HG03135 (cell line): ENCODE measurements at regions not wholly inside any gene's neighbourhood (a gene's known extent, or its start where the extent isn't known, plus 50 kb on each side); places are given as distances from the start of the nearest gene placed in this dataset.
"Not testable (repeated sequence)": the region's sequence is repeated elsewhere in the genome, so short reads cannot be mapped to it uniquely, and the experiment has no call there.

Source experiments
- ATAC-seq: cut with Tn5 transposase; IDR thresholded peaks from one replicate; pipeline ENCODE4 v1.9.1; 2021; ENCODE audit warnings: mild to moderate bottlenecking, moderate library complexity; ENCODE audit not compliant: unreplicated experiment

DNA sequence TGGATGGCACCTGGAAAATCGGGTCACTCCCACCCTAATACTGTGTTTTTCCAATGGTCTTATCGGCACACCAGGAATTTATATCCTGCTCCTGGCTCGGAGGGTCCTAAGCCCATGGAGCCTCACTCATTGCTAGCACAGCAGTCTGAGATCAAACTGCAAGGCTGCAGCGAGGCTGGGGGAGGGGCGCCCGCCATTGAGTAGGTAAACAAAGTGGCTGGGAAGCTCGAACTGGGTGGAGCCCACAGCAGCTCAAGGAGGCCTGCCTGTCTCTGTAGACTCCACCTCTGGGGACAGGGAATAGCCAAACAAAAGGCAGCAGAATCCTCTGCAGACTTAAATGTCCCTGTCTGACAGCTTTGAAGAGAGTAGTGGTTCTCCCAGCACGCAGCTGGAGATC lies 607.0 kb downstream of the LMO7 start:
- ATAC-seq = not testable (repeated sequence)

DNA sequence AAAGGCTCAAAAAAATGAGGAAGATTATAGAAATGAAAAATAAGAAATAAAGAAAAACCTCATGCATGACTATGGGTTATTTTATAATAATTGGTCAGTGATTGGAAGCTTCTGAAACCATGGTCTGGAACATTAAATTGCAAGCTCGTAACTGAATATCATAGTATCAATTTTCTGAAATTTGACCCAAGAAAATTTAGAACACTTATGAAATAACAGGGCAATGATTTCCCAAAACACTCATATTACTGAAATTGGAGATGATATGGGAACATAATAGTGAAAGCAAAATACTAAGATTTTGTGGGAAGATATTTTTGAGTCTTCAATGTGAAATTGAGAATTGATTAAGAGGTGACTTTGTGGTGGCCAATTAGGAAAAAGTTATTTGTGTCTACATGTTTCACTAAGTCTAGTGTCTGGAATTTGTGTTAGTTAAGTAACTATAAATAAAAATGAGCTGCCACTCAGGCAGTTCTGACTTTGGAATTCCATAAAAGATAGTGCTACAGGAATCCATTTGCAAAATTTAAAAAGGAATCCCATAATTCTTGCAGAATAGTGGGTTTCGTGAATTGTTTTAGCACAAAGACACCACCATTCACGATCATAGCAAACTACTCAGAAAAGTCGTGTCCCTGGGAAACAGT lies 603.0 kb downstream of the LMO7 start:
- no peak for ATAC-seq

DNA sequence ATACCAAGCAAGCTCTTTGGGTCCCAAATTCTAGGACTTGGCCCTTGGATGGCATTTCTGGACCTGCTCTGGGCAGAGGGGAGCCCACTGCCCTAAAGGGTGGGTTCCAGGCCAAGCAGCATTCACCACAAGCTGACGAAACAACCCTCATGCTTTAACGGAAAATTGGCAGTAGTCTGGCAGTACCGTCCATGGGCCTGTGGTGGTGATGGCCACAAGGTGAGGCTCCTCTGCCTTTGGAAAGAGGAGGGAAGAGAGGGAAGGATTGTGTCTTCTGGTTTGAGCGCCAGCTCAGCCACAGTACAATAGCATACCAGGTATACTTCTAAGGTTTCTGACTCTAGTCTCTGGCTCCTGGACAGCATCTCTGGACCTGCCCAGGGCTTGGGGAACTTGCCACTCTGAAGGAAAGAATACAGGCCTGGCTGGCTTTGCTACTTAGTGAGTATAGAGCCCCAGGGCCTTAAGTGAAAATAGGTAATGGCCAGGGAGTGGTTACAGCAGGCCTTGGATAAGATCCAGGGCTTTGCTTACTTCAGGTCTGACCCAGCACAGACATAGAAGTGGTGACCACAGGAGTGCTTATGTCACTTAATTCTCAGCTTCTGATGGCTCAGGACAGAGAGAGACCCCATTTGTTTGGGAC lies 595.5 kb downstream of the LMO7 start:
- ATAC-seq = no peak

DNA sequence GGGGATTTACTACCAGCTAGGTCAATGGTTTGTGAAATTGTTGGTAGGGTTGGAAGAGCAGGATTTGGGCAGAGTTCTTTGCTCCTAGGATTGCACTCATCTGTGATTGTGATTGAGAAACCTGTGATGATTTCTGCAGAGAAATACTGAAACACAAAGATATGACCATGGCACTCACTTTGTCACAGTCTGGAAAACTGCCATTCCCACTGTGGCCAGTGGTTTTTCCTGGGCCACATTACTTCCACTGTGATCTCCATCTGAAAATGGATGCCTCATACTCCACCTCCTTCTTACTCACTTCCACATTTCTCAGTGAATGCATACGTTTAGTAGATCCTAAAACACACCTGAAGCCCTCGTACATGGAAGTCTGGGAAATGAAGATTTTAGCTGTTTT lies 593.2 kb downstream of the LMO7 start:
- ATAC-seq = no peak

DNA sequence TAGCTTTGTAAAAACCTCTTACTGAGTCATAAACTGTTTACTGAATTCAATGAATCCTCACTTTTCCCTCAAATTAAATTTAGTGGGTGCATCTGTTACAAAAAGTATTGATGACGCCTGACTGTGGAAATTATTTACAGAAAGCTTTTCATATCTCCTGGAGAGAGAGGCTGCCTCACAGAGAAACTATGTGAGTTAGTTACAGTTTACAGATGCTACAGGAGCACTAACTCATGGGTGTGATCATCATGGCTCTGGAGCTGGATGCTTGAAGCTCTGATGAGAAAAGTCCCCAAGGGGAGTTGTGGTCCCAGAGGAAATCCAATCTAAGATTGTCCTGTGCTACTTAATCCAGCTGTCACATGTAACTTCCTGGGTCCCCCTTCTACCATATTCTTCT lies 590.8 kb downstream of the LMO7 start:
- ATAC-seq = no peak

DNA sequence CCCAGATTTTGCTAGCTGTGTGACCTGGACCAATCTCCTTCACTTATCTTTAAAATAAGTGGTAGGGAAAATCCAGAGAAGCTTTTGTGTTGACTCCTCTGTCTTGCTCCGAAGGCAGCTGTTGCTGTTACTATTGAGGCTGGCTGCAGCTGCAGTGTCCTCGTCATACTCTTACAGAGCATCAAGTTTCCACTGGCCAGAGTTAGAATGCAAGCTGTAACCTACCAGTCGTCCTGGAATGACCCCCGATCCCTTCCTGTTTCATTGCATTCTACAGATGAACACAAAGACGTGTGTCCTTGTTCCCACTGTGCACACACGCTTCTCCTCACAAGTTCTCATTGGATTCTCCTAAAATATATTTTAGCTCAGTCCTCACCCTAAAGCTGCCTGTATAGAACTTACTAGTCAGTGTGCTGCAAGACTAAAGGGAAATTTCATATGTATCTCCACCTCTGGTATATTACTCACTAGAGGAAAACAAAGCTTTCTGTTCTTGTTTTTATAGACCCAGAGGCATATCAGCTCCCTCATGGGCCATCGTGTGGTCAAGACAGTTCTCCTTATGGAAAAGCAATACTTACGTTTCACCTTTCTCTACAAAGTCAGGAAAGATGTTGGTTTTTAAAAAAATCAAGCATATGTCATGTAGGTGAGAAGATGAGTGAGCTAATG lies 589.8 kb downstream of the LMO7 start:
- no peak for ATAC-seq

DNA sequence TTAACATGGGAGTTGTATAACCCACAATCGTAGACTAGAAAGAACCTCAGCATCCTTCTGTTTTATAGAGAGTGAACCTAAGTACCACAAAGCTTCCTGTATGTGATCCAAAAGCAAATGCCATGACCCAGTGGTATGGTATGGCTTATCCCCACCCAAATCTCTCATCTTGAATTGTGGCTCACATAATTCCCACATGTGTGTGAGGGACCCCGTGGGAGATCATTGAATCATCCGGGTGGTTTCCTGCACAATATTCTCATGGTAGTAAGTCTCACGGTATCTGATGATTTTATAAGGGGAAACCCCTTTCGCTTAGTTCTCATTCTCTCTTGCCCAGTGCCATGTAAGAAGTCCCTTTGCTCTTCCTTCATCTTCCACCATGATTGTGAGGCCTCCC lies 587.9 kb downstream of the LMO7 start:
- no peak for ATAC-seq

DNA sequence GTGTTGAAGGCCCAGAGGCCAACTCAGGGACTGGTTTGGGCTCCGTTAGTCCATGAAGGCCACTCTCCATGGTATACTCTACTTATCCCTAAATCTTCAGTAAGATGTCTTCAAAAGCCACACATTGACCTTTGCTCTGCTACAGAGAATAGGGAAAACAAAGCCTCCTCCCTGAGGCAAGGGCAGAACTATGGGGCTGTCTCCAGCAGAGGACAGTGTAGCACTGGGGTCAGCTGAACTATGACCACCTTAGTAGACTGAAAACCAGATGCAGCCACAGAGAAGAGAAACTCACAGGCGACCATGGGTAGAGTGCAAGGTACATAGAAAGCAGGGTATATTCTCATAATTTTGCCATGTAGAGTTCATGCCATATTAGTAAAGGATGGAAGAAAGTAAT lies 587.4 kb downstream of the LMO7 start:
- ATAC-seq = no peak

DNA sequence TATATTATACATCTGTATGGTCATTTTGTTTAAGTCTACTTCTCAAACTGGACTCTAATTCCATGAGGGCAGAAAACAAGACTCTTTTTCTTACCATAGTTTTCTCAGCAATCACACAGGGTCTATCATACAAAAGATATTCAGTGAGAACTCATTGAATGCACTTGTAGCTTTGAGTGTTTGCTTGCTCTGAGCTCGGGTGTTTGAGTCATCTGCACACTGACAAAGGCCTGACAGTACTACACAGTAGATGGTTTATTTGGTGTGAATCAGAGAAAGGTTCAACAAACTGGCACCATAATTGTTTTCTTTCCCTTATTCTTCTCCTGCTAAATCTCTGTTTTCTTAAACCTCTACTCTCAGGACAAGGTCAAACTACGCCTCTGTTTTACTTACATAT lies 586.4 kb downstream of the LMO7 start:
- ATAC-seq = no peak

DNA sequence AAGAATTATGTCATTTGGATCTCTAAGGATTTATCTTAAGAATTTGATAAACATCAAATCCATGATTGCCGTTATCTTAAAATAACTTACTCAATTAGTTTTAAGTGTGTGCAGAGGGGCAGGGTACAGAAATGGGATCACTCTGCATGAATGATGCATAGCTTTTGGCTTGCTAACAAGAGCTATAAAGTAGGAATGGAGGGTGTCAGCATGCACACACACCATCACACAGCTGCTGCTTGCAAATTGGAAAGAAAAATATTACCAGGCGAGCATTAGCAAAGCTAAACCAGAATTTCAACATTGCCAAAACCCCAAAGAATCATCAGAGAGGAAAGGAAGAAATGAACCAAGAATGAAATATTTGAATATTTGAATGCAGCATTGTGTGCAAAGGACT lies 580.6 kb downstream of the LMO7 start:
- no peak for ATAC-seq

DNA sequence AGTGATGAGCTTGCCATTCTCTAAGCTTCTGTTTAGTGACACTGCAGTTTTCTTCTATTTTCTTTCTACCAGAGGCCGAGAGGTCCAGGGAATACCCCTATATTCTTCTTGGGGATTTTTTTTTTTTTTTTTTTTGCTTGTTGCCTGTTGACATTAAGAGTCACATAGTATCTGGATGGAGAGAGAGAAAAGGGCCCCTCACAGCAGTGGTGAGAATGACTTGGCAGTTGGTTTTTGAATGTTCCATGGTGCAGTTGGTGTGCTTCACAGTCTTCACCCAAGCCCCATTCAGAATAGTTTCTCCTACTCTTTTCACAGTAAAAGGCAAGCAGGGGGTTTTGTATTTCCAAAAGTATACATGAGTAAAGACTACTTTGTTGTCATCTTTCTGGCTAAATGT lies 577.9 kb downstream of the LMO7 start:
- peak; percentile 10 for ATAC-seq

DNA sequence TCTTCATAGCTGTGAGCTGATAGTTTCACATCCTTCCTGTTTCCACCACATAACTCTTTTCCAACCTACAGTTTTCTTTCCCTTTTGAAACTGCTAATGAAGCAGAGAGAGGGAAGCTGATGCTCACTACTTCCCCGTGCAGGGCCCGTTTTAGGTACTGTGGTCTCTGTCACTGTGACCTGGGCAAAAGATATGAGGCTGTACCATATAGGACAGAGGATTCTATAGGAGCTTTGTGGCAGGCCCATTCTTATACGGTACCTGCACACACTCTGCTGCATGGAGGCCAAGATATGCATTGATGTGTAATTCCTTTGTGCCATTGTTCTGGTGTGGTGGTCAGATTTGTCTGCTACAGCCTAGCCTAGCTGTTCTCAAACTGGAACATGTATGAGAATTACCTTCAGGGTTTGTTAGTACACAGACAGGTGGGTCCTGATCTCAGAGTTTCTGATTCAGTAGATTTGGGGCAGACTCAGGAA lies 577.3 kb downstream of the LMO7 start:
- peak; percentile 56 for ATAC-seq

DNA sequence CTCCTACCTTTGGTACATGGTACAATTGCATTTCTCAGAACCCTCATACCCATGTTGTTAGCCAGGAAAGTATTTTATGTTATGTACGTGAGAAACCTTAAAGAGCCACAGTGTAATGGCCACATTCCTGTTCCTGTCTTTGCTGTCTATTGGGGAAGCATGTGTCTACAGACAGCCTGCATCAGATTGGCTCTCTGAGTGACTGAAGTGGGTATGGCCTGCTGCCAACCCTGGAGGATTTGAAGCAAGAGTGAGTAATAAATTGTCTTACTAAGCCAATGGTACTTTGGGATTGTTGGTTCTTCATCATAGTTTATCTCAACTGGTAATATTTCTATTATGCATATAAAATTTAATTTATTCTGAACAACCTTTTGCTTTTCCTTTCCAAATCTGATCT lies 574.1 kb downstream of the LMO7 start:
- no peak for ATAC-seq

DNA sequence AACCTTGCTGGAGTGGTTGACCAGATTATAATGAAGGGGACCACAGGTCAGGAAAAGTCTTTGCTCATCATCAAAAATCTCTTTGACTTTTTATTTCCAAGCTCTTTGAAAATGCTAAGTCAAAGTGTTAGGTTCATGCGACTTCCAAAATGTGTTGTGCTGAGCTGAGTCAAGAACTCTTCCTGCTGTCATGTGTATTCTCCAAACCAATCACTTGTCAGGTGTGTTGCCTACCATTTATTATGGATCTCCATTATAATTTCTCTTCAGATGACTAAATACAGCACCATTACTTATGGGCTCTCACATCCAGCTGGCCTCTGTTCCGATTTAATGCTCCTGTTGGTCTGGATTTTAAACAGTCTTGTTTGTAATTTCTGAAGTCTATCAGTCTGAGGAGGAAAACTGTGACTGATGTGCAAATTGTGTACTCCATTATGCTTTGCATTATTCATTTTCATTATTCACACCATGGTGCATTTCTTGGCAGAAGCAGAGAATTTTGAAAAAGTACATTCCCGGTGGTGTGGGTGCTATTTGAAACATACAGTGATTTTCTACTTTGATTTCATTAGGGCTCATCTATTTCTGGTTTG lies 562.5 kb downstream of the LMO7 start:
- ATAC-seq = no peak

DNA sequence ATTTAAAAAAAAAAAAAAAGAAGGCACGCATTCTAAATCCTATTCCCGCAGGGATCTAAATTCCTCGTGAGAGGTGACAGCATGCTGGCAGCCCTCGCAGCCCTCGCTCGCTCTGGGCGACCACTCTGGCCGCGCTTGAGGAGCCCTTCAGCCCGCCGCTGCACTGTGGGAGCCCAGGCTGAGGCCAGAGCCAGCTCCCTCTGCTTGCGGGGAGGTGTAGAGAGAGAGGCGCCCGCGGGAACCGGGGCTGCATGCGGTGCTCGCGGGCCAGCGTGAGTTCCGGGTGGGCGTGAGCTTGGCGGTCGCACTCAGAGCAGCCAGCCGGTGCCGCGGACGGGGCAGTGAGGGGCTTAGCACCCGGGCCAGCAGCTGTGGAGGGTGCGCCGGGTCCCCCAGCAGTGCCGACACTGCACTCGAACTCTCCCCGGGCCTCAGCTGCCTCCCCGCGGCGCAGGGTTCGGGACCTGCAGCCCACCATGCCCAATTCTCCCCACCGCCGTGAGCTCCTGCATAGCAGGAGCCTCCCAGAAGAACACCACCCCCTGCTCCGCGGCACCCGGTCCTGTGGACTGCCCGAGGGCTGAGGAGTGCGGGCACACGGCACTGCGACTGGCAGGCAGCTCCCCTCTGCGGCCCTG lies 553.9 kb downstream of the LMO7 start:
- ATAC-seq = no peak

DNA sequence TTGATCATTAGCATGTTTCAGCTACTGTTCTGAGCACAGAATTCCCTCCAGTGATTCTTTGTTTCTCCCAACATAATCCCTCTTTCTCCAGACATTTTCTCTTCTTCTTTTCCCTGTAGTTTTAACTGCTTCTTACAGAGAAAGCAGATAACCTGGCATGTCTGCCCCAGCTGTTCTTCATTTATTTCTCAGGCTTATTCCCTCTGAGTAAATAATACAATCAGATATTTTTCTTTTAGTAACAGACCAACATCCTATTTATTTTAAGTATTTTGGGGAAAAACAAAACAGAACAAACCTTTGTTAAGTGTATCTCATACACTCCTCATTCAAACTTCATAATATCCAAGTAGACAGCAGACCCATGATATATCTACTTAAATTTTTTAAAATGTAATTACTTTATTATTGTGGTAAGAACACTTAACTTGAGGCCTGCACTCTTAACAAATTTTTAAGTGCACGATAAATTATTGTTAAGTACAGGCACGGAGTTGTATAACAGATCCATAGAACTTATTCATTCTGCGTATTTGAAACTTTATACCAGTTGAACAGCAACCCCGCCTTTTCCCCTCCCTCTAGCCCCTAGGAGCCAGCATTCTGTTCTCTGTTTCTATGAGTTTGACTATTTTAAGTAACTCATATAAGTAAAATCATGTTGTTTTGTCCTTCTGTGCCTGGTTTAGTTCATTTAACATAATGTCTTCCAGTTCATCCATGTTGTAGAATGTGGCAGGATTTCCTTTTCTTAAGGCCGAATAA lies 540.0 kb downstream of the LMO7 start:
- no peak for ATAC-seq

DNA sequence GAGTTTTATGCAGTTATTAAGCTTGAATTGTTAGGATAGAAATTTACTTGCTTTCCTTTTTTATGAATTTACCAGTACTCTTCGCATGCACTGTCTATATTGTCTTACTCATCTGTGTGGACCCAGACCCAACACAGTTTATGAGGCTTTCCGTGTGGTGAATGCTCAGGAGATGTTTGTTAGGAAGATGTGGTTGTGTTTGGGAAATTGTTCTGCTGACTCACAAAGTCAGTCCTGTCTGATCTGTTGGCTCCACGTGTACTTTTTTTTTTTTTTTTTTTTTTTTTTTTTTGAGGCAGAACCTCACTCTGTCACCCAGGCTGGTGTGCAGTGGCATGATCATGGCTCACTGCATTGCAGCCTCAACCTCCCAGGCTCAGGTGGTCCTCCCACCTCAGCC lies 532.5 kb downstream of the LMO7 start:
- ATAC-seq = no peak

DNA sequence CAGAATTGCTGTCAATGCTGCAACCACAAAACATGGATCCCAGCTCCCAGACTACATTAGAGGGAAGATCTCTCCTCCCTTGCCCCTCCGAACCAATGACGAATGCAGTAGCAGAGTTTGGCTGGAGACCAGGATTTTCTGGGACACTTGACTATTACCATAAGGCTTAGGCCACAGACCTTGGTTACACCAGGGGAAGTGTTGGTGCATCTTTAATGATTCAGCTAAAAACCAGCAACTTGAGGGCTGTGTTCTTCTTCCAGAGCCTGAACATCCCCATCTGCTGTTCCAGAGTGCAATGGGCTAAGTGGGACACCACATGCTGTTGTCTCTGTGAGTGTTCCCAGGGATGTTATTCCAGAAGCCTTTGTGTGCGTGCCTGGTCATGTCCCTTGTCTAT lies 528.2 kb downstream of the LMO7 start:
- ATAC-seq = no peak

DNA sequence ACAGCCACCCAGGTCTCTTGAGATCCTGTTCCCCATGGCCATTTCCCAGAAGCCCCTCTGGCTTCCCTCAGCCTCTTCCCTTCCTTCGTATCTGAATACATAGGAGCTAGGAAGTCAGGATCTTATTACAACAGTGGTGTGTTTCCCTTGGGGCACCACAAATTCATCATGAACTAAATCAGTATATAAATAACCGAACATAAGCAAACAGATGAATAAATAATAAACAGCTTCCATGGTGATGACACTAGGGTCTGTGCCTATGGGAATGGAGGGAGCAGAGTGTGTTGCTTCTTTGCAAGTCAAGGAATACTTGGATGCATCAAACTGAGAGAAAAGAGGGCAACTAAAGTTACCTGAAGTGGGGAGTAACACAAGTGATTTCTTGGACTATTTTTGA lies 527.6 kb downstream of the LMO7 start:
- no peak for ATAC-seq
